GM21737 (cell line): ENCODE measurements at regions not wholly inside any gene's neighbourhood (a gene's known extent, or its start where the extent isn't known, plus 50 kb on each side); places are given as distances from the start of the nearest gene placed in this dataset.

ENCODE experiments used
- ATAC-seq: cut with Tn5 transposase; IDR thresholded peaks from one replicate; pipeline ENCODE4 v1.9.1; 2021; ENCODE audit warnings: mild to moderate bottlenecking, moderate library complexity; ENCODE audit not compliant: unreplicated experiment

DNA sequence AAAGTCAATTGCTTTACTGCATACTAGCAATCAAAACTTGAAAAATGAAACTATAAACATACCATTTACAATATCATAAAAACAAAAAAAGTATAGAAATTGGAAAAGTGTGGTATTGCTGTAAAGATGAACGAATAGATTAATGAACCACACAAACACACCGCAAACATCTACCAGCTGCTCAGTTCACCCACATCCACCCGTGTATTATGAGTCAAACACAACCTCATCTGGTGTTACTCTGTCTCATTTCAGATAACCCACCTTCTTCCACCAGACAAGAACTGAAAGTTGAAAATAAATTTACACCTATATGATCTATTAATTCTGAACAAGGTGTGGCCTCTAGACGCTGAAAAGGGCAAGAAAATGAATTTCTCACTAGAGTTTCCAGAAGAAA lies 53.3 kb downstream of the BLID start:
- no peak for ATAC-seq

DNA sequence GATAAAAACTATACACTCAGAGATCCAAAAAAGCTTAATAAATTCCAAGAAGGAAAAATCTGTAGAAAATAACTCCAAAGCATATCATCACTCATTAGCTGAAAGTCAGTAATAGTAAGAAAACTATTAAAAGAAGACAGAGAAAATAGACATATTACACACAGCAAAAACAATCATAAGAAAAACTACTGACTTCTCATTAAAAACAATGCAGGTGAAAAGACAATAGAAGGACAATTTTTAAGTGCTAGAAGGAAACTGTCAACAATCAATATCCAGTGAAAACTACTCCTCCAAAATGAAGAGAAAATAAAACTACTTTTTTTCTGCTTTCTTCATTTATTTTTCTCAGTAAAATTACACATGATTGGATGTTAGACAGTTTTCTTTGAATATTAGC lies 56.5 kb downstream of the BLID start:
- no peak for ATAC-seq

DNA sequence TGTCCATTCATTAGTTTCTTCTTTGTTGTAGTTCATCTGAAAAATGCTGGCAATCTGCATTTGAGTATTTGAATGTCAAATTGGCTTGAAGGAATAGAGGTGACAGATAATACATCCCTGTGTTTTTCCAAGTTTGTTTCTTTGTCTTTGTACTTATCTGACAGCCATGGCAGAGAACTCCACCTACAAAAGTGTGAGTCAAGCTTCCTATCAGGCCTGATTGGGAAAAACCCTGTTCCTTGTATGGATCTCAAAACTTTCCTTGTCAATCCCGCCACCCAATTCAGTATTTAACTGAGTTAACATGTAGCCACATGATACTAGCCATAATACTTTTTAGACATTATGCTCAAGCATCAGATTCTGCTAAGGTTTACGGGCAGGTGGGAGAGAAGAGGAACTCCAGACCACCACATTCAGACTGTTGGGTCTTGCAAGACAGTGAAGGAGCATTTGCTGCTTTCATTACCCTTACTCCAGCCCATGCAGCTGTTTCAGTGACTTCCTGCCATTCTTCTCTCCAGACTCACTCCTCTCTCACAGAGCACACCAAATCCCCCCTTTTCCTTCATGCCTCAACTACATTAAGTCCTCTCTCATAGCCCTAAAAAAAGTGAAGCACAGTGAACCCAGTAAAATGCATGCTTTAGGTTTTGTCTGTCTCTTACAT lies 65.9 kb downstream of the BLID start:
- no peak for ATAC-seq

DNA sequence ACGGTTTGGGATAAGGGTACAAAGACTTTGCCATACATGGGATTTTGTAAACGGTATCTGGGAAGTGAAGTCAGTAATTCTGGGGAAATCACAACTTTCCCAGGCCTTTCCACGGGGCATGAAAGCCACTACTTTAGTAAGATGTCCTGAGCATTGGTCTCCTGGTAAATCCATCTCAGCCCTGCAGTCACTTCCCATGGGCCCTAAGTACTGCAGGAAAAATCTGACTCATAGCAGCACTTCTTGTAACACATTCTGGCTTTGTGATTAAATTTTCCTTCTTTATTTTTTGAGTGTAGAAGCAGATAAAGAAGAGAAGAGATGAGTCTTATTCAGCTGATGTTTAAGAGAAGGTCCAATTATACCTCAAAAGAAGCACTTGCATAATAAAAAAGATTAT lies 67.6 kb downstream of the BLID start:
- ATAC-seq = no peak

DNA sequence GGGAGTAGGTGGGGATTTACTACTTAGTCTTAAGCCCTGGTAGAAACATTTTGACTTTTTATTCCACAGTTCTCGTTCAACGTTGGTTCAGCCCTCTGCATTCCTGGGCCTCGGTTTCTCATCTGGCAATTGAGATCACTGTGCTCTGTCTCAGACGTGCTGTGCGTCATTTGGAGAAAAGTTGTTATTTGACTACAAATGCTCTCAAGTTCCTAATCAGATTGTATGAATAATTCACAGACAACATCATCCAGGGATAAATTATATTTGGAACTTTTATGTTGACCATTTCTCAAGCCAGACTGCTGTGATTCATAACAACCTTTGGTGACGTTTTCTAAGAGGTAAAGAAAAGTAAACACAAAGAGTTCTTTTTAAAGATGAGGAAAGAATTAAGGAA lies 69.2 kb downstream of the BLID start:
- ATAC-seq = no peak

DNA sequence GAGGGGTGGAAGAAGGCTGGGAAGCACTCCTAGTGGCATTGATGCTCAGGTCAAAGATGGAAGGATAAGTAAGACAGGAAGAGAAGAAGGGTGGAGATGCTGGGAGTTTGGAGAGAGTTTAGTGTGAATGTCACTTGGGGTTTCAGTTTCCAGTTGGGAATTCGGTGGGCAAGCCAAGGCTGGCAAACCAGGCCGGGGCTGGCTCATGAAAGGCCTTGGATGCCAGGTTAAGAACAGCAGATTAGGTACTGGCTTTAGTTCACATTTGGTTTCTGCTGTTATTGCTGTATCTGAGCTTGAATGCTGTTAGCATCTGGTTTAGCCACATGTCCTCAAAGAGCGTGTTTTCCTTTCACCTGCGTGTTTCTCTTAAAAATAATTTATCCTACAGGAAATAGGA lies 69.6 kb downstream of the BLID start:
- ATAC-seq = no peak

DNA sequence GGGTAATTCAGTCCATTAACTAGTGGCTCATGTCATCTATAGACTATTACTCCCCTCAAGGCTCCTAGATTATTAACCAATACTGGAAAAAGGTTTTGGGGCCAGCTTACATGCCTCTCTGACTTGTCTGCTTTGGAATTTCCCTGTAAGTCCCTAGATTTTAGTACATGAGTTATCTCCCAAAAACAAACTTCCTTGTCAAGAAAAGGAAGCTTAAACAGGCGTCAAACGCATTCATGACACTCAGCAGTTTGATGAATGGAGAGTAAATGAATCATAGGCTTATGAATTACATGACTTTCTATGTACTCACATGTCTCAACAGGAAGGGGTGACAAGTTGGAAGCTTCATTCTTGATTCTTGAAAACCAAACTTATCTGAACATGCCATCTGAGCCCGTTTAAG lies 70.8 kb downstream of the BLID start:
- ATAC-seq = no peak

DNA sequence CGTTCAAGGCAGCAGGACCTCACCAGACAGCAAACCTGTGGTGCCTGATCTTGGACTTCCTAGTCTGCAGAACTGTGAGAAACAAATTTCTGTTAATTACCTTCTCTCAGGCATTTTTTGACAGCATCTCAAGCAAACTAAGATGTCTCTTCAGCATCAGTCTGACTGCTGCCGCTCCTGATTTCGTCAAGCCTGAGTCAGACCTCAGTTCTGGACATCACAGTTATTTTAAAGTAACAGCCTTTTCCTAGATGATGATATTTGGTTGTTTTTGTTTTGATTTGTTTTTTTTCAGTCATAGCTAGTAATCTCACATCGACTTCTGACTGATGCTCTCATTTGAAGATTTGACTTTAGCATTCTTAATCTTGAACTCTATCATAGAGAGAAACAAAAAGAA lies 71.9 kb downstream of the BLID start:
- ATAC-seq = no peak

DNA sequence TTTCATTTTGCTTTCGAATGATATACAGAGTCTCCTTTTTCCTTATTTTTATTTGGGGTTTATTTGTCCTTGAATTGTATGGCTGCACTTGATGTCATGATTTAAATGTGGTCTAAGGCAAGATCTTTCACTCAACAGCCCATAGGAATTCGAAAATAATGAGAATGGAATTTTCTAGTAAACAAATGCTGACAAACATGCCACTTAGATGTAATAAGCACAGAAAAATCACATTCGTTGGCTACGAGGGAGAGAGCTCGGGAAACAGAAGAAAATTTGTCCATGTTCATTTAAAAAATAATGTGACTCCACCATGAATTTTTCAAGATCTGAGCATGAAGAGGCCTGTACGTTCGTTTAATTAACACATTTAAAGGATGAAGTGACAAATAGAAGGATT lies 73.0 kb downstream of the BLID start:
- ATAC-seq = no peak

DNA sequence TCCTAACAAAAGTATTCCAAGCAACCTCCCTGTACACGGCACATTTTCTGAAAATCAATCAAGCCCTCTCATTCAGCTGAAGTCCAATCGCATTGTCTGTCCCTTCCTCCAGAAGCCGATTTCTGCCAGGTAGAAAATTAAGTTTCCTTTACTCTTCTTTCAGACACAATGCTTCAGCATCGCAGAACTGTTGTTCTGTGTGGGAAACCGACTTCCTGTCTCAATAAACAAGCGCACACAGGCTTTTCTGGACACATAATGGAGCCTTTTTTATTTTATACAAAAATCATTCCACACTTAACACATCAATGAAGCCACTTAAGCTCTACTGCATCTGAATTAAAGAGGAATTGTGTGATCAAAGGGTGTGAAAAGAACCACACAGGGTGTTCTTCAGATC lies 75.6 kb downstream of the BLID start:
- ATAC-seq = no peak

DNA sequence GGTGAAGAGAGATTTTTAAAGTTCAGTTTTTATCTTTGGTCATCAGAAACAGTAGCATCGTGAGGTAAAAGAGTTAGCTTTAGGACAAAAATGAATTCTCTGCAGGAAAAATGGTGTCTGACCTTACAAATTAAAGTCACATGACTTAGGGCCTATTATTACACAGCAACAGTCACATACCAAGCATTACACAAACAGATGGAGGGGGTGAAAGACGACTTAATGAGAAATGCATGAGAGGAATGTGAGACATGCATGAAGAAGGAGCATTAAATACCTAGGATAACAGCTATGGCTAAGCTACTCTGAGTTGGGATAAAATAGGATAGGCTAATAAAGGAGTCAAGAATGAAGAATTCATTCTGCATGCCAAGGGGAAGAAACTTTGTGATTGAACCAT lies 77.5 kb downstream of the BLID start:
- no peak for ATAC-seq

DNA sequence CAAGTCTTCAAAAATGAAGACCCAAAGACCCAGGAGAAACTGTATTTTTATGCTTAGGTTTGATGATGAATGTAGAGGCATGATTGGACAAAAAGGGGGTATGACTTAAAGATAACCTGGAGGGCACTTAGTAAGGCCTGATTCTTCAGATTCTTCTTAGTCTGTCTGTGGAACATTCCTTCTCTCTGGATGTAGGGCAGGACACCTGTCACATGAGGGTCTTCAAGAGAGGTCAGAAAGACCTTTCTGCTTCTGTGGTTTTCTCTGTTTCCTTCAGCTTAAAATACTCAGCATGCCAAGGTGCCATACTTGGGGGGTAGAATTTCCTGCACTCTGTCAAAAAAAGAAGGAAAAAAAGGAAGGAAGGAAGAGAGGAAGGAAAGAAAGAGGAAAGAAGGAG lies 78.1 kb downstream of the BLID start:
- no peak for ATAC-seq

DNA sequence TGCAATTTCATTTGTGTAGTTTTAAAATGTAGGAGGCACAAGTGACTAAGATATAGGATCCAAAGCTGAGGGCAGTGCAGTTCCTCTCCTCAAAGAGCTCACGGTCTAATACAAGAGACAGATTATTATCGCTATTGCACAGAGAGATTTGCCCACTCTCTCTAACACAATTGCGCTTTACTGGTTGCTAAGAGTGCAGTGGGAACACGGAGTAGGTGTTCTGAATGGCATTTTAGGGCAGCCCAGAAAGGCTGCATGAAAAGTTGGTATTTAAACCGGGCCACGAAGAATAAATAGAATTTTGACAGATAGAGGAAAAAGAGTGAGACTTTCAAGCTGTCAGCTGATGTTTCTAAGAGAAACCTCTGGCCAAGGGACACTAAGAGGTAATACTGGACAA lies 79.5 kb downstream of the BLID start:
- ATAC-seq = no peak

DNA sequence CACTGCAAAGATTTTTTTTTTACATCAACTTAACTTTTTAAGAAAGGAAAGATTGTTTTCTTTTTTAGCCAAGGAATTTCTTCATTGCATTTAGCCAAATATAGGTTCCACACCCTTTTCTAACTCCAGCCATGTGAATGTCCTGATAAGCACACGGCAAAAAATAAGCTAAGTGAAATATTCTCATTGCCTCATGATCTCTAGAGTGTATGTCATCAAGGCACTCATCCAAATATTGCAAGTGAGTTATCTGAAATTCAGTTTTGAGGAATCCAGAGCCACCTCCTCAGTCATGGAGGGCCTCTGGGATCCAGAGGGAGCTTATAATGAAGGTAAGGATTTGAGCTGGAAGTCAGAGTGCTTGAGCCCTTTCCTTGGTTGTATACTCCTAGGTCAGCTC lies 80.0 kb downstream of the BLID start:
- no peak for ATAC-seq

DNA sequence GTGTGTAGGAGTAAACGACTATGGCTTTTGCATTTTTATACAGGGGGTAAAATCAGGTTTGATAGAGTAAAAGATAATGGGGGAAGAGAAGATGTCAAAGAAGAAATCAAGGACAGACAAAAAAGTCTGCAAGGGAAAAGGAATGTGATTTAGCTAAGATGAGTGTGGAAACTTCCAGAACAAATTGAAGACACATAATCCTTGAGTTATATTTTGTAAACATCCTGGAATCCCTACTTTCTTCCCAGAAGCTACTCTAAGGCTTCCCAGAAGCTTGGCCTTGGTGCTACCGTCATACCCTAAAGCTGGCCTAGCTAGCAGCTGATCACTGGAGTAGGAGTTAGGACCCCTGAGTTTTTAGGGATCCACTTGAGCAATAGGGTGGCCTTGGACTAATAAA lies 82.4 kb downstream of the BLID start:
- ATAC-seq = no peak

DNA sequence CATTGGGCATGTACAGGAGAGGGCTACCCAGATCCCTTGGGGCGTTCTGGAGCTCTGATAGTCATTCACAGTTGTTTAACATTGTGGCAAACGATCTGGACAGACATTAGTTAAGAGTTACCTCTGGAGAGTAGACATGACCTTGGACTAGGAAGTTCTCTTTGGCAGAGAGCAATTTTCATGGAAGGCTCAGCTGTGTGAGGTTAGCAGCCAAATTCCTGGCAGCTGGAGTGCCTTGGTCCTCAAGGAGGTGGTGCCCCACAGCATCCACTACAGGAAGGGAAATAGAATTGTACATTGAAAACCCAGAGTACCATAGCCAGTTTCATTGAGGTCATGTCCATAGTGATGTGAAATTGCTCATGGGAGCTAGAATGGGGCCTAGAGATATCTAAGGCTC lies 82.8 kb downstream of the BLID start:
- ATAC-seq = no peak

DNA sequence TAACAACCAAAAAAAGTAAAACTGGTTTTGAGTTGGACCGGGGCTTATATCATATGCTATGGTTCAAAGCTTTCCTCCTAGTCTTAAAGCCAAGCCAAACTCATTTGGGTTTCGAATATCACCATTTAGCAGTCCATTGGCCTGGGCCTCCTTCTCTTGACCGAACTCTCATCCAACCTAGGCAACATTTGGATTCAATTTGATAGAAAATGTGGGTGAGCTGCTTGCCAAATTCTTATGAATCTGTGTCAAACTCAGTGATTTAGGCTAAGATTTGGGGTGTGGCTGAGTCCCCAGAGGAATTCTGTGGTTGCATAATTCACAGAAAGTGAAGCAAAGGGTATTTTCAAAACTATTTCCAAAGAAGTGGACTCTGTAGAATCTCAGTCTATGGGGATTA lies 83.7 kb downstream of the BLID start:
- ATAC-seq = no peak

DNA sequence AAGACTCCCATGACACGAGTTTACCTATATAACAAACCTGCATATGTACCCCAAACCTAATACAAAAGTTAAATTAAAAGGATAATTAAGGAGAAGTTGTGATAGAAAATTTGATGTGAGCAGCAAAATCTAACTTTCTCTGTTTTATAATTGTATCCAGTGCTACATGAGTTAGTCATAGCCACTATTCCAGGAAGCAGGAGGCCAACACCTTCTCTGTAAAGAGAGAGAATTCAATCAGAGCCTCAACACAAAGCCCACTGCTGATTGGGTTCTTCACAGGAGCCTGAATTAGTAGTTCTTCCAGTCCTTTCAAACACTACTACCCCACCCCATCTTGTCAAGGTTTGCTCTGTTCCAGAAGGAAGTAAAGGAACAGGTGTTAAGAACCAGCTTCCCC lies 84.2 kb downstream of the BLID start:
- ATAC-seq = no peak

DNA sequence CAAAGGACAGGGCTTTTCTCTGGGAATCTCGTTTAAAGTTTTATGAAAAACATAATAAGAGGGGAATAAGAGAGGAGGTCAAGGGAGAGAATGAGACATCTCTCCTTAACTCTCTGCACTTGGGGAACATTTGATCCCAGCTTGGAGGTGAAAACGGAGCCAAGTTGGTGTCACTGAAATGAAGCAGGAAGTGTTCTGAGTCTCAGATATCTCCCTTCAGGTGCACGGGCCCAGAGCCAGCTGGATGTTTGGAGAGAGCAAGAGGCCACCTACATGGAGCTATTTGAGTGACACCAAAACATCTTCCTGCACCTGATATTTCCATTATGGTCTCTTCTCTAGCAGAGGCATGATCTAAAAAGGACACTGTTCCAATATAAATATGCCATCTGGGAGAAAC lies 85.7 kb downstream of the BLID start:
- no peak for ATAC-seq

DNA sequence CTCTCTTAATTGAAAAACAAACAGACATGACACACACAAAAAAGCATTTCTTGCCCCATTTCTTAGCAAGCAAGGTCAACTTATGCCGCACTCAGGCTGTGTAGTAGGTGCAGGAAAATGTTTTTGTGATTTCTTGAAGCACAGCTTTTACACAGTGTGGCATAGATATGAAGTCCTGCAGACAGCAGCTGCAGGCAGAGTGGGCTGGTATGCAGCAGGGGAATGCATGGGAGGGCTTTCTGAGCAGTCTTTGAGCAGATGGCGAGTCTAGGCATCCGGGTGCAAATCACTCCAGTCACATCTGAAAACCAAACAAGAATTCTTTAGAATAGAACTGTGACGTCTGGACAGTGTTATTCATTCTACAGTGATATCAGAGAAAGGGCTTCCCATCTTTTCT lies 87.5 kb downstream of the BLID start:
- no peak for ATAC-seq

DNA sequence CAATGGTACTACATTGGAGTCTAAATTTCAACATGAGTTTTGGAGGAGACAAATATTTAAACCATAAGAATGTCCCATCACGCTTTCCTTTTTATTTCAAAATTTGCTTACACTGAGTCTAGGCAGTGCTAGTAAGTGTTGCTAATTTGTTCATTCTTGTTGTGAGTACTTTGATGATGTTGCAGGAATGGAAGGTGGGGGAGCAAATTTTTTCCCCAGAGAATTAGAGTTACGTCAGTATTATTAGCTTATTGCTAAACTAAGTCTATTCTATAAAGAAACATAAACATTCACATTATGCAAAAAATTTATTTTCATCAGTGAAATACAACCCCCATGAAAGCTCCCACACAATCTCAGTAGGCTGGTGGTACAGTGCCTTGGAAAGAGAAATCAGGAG lies 88.0 kb downstream of the BLID start:
- no peak for ATAC-seq

DNA sequence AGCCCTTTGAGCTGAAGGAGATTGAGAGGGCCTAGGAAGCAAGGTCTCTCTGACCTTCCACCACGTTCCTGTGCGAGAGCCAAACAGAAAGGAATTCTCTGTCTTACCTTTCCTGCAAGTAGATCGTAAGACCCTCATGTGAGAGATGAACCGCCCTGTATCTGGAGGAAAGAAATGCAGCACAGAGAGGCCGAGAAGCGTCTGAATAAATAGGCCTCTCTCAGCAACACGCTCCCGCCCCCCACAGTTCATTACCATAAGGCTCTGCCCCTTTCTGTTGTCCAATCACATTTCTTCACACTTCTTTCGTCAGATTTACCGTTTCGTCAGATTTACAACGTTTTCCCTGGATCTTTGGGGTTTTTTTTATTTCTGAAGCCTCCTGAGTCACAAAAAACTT lies 90.3 kb downstream of the BLID start:
- ATAC-seq = no peak

DNA sequence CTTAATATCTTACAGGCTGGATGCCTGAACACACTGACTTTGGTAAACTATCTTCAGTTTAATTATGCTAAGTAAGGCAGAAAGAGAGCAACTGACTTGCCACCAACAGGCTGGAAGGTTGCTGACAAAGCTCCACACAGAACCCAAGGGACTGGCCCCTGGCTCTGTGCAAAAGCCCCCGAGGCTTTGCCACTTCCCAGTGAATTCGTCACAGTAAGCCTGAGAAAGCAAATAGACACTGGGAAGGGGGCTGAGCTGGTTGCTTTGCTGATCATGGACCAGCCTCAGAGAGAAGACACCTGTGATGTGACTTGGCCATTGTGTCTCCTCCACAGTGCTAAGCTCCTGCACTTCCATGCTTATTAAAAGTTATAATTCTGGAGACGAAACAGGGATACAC lies 91.7 kb downstream of the BLID start:
- ATAC-seq = no peak
